NCI-H146 treated with DMSO at 0.1 percent for 48 hours (cell line): ENCODE measurements at regions not wholly inside any gene's neighbourhood (a gene's known extent, or its start where the extent isn't known, plus 50 kb on each side); places are given as distances from the start of the nearest gene placed in this dataset.
A peak's percentile ranks its signal among the peaks of the same experiment; 100 is the strongest.

Source experiments
- DNase-seq: peaks from one replicate; lab custom pipeline; 2025; ENCODE audit not compliant: unreplicated experiment; lab: John Stamatoyannopoulos, UW

DNA sequence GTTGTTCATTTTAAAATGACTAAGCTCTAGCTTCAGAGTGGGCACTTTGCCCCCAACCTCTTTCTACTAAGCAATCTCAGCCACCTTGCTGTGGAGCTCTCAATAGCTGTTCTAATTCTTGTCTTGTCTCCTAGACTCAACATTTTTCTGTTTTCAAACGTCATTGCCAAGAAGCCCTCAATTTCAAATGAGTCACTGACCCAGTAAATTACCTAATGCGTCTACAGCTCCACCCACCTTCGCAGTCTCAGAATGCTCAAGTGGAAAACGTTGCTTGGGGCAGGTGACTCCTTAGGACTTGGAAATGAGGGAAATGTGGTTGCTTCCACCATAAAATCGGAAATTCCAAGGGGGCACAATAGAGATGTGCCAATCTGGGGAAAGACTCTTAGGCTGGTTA is 59.0 kb downstream of the ING2 start:
- DNase-seq, result no peak

DNA sequence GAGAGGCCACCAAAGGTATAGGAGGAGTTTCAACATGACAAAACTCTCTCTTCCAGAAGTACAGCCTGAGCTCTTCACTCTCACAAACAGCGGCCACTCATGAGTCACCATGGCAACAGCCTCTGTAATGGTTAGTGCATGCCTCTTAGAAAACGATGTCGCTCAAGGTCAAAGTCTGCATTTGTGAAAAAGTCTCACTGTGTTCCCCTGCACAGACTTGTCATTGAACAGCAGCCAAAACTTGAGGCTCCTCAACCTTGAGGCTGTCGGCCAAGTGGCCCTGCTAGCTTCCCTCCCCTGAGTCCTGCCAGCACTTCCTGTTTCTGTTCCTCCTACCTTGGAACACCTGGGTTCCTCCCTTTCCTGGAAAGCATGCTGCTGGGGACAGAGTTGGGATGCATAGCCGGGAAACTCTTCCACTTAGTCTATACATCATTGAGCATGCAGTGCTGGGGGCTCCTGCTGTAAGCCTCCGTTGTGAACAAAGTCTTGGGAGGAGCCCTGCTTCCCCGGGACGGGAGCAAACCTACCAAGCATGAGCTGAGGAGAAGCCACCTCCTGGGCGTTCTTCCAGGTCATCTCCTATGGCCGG is 66.6 kb downstream of the ING2 start:
- DNase-seq, result peak; percentile 21

DNA sequence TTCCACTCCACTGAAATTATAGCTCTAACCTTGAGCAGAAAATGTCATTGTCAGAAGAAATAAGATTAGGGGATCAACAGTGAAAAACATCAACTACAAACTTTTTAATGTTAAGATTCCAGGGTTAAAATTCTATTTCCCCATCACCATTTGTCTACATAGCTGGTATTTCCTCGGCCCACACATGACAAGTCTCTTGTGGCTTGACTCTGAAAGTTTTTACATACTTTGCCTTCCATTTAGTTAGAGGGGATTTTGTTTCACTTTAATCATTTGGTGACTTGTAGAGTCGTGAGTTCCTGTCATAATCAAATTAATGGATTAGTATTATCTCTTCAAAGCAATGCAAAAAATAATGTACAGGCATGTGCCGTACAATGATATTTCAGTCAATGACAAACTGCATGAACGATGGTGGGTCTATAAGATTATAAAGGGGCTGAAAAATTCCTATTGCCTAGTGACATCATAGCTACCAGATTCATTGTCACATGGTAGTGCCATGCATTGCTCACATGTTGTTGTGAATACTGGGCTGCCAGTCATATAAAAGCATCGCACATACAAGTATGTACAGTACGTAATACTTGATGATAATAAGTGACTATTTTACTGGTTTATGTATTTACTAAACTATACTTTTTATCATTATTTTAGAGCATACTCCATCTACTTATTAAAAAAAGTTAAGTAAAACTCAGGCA is 72.0 kb downstream of the ING2 start:
- DNase-seq, result no peak

DNA sequence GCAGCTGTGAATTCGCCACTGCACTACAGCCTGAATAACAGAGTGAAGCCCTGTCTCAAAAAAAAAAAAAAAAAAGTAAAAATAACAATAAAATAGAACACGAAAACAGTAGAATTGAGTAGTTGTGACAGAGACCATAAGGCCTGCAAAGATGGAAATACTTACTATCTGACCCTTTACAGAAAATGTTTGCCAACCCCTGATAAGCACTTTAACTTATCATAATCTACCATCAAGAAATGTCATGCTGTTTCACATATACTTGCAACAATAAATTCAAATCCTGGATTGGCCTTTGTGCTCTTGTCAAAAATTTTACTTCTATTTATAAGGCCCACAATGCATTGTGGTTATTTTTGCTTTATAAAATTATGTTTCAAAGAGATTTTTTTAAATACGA is 75.5 kb downstream of the ING2 start:
- DNase-seq, result no peak

DNA sequence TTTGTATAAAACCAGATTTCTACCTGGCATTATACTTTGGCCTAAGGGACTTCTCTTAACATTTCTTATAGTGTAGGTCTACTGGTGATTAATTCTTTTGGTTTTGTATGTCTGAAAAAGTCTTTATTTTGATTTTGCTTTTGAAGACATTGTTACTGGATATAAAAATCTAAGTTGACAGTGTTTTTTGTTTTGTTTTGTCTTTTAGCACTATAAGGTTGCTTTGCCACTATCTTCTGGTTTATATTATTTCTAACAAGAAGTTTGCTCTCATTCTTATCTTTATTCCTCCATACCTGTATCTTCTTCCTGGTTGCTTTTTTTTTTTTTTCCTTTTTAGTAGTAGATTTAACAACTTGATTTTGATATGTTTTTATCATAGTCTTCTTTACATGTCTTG is 76.0 kb downstream of the ING2 start:
- no peak for DNase-seq

DNA sequence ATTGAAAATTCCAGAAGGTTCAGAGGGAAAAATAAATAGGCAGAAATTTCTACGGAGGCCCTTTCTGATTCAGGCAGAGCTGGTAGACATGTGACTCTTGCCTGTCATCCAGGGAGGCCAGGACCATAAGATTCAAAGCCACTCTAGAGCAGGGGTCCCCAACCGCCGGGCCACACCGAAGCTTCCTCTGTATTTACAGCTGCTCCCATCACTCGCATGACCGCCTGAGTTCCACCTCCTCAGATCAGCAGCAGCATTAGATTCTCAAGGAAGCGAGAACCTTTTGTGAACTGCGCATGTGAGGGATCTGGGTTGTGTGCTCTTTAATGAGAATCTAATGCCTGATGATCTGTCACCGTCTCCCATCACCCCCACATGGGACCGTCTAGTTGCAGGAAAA is 72.2 kb downstream of the RWDD4 start:
- DNase-seq, result no peak

DNA sequence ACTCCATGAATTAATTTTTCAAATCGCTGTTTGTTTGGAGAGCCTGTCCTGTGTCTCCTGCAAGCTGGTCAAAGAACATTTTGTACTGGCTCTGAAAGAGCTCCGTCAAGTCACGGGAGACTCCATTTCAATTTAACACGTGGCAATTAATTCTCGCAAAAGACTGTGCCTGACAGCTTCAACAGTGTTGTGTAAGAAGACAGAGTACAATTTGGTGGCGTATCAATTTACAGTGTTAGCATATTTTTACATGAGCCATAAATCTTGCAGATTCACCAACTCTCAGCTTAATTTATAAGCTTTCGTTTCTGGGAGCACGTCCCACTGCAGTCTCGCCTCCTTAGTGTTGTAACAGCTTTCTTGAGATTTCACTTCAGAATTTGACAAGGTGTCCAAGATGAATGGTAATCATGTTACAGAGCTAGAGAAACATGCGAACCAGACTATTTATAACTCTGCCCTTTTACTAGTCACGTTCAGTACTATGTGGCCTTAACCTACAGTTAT is 70.8 kb downstream of the RWDD4 start:
- DNase-seq, result no peak

DNA sequence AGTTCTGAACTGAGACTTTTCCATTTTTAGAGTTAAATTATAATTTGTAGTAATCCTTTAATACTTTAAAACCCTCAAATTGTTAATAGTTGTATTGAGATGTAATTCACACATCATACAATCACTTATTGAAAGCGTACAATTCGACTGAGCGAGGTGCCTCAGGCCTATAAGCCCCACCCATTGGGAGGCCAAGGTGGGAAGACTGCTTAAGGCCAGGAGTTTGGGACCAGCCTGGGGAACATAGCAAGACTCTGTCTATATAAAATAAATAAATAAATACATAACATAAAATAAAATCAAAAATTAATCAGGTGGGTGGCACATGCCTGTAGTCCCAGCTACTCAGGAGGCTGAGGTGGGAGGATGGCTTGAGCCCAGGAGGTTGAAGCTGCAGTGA is 70.3 kb downstream of the RWDD4 start:
- no peak for DNase-seq

DNA sequence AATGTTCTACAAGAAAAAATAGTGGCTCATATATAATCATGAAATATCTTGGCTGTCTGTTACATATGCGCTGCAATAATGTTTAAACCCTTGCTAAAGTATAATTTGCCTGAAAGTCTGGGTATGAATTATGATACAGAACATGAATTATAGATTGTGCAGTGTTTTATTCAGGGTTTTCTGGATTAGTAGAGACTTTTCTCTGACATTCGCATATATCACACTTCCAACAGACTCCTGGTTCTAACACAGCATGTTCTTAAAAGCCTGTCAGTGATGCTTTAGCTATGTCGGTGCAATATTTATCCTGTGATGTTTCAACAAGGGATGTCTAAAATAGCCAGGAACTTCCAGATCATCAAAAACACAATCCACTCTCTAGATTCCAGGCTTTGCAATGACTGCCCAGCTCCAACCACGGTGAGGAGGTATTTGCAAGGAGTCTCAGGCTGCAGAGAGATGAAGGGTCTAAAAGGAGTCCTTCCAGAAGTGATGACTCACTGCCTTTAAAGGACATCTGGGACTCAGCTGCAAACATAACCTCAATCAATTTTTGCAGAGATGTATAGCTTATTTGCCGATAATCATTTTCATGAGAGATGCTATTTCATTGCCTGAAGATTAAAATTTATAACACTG is 69.4 kb downstream of the RWDD4 start:
- DNase-seq, result no peak
